GM23248 (cell line): ENCODE measurements at regions not wholly inside any gene's neighbourhood (a gene's known extent, or its start where the extent isn't known, plus 50 kb on each side); places are given as distances from the start of the nearest gene placed in this dataset.
A peak's percentile ranks its signal among the peaks of the same experiment; 100 is the strongest.

Experiments used
- DNase-seq: peaks from one replicate; pipeline ENCODE4 v3.0.0-alpha.2; 2015
- H2AFZ ChIP-seq: fragments of 200-600 bp; sonication (generic); 2 replicates; pipeline ENCODE4 v1.6.1; 2016; ENCODE audit warnings: antibody characterized with exemption
- H3F3A ChIP-seq: fragments of 200-600 bp; sonication (generic); 2 replicates; pipeline ENCODE4 v1.6.1; 2016; ENCODE audit warnings: mild to moderate bottlenecking, antibody characterized with exemption, mixed run types; ENCODE audit not compliant: insufficient read depth
- H3K27ac ChIP-seq: fragments of 200-600 bp; sonication (generic); 2 replicates; pipeline ENCODE4 v1.5.1; 2016; ENCODE audit warnings: mild to moderate bottlenecking
- H3K27me3 ChIP-seq: fragments of 200-600 bp; sonication (generic); replicated peaks from 2 replicates; pipeline ENCODE4 v1.6.1; 2016; ENCODE audit warnings: mild to moderate bottlenecking; ENCODE audit not compliant: insufficient read depth
- H3K36me3 ChIP-seq: fragments of 200-600 bp; sonication (generic); 2 replicates; pipeline ENCODE4 v1.6.1; 2016; ENCODE audit warnings: low read depth, mild to moderate bottlenecking
- H3K4me1 ChIP-seq: fragments of 200-600 bp; sonication (generic); 2 replicates; pipeline ENCODE4 v1.6.1; 2016; ENCODE audit warnings: mild to moderate bottlenecking; ENCODE audit not compliant: insufficient read depth
- H3K4me2 ChIP-seq: fragments of 200-600 bp; sonication (generic); one replicate; pipeline ENCODE4 v1.6.1; 2016; ENCODE audit warnings: mild to moderate bottlenecking; ENCODE audit not compliant: unreplicated experiment
- H3K4me3 ChIP-seq: fragments of 200-600 bp; sonication (generic); 2 replicates; pipeline ENCODE4 v1.5.1; 2016; ENCODE audit warnings: mild to moderate bottlenecking
- H3K79me2 ChIP-seq: fragments of 200-600 bp; sonication (generic); 2 replicates; pipeline ENCODE4 v1.6.1; 2016; ENCODE audit warnings: mild to moderate bottlenecking; ENCODE audit not compliant: insufficient read depth
- H3K9ac ChIP-seq: fragments of 200-600 bp; sonication (generic); 2 replicates; pipeline ENCODE4 v1.6.1; 2016; ENCODE audit warnings: mild to moderate bottlenecking
- H3K9me2 ChIP-seq: fragments of 200-600 bp; sonication (generic); 2 replicates; pipeline ENCODE4 v1.6.1; 2016; ENCODE audit warnings: mixed run types, mild to moderate bottlenecking, moderate library complexity; ENCODE audit not compliant: insufficient read depth
- H3K9me3 ChIP-seq: fragments of 200-600 bp; sonication (generic); one replicate; pipeline ENCODE4 v1.6.1; 2017; ENCODE audit warnings: low read depth
- H4K20me1 ChIP-seq: fragments of 200-600 bp; sonication (generic); 2 replicates; pipeline ENCODE4 v1.6.0; 2016; ENCODE audit not compliant: insufficient read depth
- EZH2 ChIP-seq: fragments of 200-600 bp; sonication (generic); IDR thresholded peaks from 2 replicates; pipeline ENCODE4 v1.6.1; 2018; ENCODE audit warnings: antibody characterized with exemption, mild to moderate bottlenecking; ENCODE audit not compliant: insufficient read depth, poor library complexity, severe bottlenecking
- EZH2phosphoT487 ChIP-seq: fragments of 200-600 bp; sonication (generic); IDR thresholded peaks from 2 replicates; pipeline ENCODE4 v1.6.1; 2018; ENCODE audit warnings: antibody characterized with exemption, moderate library complexity, mild to moderate bottlenecking, low read depth; ENCODE audit not compliant: insufficient read depth
- WGBS, 2 experiments: methylation state at CpG; one replicate each; pipeline ENCODE4 v1.1.6; 2015 to 2017; ENCODE audit warnings: low lambda C conversion rate in 2 of 2, low coverage in 1 of 2; ENCODE audit errors: missing lambda C conversion rate in 2 of 2; 5-methylcytosine and 5-hydroxymethylcytosine counted together
- in situ Hi-C: fragments of 300-500 bp; cut with MboI; formaldehyde crosslinking; loops from 2 replicates; pipeline ENCODE4 v1.15.0; 2020

GRCh38 chr16:65213866-65214595 is 92.2 kb upstream of the CDH11 start:
- Histone ChIP-seq H4K20me1 (no peaks in the 10 kb centered on the region), H3K36me3 (no peaks in the 10 kb centered on the region), H3K4me1 (no peaks in the 10 kb centered on the region), H3K4me3 (no peak overlapping the region), H2AFZ (no peak overlapping the region), H3K4me2 (no peak overlapping the region), H3K9ac (no peak overlapping the region), H3K9me3 (no peaks in the 10 kb centered on the region), H3F3A (no peaks in the 10 kb centered on the region), H3K9me2 (no peaks in the 10 kb centered on the region), H3K79me2 (no peaks in the 10 kb centered on the region), H3K27me3 (no peaks in the 10 kb centered on the region), H3K27ac (no peak overlapping the region)
- 71 to 75% methylated on average over 4 of the region's 4 CpGs for WGBS, 2 experiments
- TF ChIP-seq EZH2 = no peak
- no peak for TF ChIP-seq EZH2phosphoT487
- in situ Hi-C loops = no loop called here
- peak; percentile 58 for DNase-seq

GRCh38 chr16:65212791-65213190 is 90.9 kb upstream of the CDH11 start:
- in situ Hi-C loops = no loop called here
- 93 to 95% methylated on average over 5 of the region's 5 CpGs for WGBS, 2 experiments

GRCh38 chr16:65212240-65212639 is 90.4 kb upstream of the CDH11 start:
- 72 to 78% methylated on average over 6 of the region's 6 CpGs for WGBS, 2 experiments
- no peak for DNase-seq
- Histone ChIP-seq H3K4me3 (no peak overlapping the region), H3K4me1 (no peaks in the 10 kb centered on the region), H3K9me3 (no peaks in the 10 kb centered on the region), H3K27me3 (no peaks in the 10 kb centered on the region), H3K4me2 (no peak overlapping the region), H3K79me2 (no peaks in the 10 kb centered on the region), H4K20me1 (no peaks in the 10 kb centered on the region), H3K36me3 (no peaks in the 10 kb centered on the region), H3K9ac (no peak overlapping the region), H3K9me2 (no peaks in the 10 kb centered on the region), H3K27ac (no peak overlapping the region), H2AFZ (no peak overlapping the region), H3F3A (no peaks in the 10 kb centered on the region)
- TF ChIP-seq EZH2phosphoT487 (no peak), EZH2 (no peak)
- in situ Hi-C loops = no loop called here

More at GRCh38 chr16:65212791-65213190, 90.9 kb upstream of the CDH11 start:
- no peak for TF ChIP-seq EZH2phosphoT487
- no peak for TF ChIP-seq EZH2
- Histone ChIP-seq H3K9me3 (no peaks in the 10 kb centered on the region), H3K9me2 (no peaks in the 10 kb centered on the region), H3K9ac (no peak overlapping the region), H3F3A (no peaks in the 10 kb centered on the region), H3K36me3 (no peaks in the 10 kb centered on the region), H3K4me3 (no peak overlapping the region), H4K20me1 (no peaks in the 10 kb centered on the region), H3K27ac (no peak overlapping the region), H2AFZ (no peak overlapping the region), H3K4me1 (no peaks in the 10 kb centered on the region), H3K79me2 (no peaks in the 10 kb centered on the region), H3K4me2 (no peak overlapping the region), H3K27me3 (no peaks in the 10 kb centered on the region)
- DNase-seq = no peak

GRCh38 chr16:65202461-65202860 is 80.6 kb upstream of the CDH11 start:
- Histone ChIP-seq H3K4me2 (no peak overlapping the region), H4K20me1 (no peaks in the 10 kb centered on the region), H3K36me3 (no peaks in the 10 kb centered on the region), H3K4me3 (no peak overlapping the region), H3F3A (no peaks in the 10 kb centered on the region), H3K27me3 (no peaks in the 10 kb centered on the region), H3K9me3 (no peaks in the 10 kb centered on the region), H3K79me2 (no peaks in the 10 kb centered on the region), H3K27ac (no peak overlapping the region), H3K9ac (no peak overlapping the region), H3K4me1 (0 out of 2 replicates have a peak, but pooled peaks cover 7% of the 10 kb centered on the region), H3K9me2 (no peaks in the 10 kb centered on the region), H2AFZ (no peak overlapping the region)
- in situ Hi-C loops = no loop called here
- peak; percentile 55 for DNase-seq
- TF ChIP-seq EZH2phosphoT487 (no peak), EZH2 (no peak)
- 93 to 95% methylated on average over 1 of the region's 1 CpG for WGBS, 2 experiments
